ENCODE measurements at regions not wholly inside any gene's neighbourhood (a gene's known extent, or its start where the extent isn't known, plus 50 kb on each side); places are given as distances from the start of the nearest gene placed in this dataset.

DNA sequence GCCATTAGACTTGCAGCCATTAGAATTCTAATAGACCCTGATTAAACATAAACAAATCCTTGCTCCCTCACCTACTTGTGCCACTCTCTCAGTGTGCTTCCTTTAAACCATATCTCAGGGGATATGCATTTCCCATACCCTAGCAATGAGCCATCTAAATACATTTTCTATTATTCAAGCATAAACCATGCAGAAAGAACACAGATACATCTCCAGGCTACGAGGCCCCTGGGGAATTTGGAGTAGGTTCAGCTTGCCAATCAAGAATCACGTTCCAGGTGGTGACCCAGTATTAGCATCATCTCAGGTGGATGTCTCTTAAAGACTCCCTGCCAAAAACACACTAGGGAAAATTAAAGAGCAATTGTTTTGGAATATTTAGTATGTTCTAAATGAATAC, 93.0 kb upstream of the CCL21 start:
- ATAC-seq, result no peak
- TF ChIP-seq, protein P1, sequence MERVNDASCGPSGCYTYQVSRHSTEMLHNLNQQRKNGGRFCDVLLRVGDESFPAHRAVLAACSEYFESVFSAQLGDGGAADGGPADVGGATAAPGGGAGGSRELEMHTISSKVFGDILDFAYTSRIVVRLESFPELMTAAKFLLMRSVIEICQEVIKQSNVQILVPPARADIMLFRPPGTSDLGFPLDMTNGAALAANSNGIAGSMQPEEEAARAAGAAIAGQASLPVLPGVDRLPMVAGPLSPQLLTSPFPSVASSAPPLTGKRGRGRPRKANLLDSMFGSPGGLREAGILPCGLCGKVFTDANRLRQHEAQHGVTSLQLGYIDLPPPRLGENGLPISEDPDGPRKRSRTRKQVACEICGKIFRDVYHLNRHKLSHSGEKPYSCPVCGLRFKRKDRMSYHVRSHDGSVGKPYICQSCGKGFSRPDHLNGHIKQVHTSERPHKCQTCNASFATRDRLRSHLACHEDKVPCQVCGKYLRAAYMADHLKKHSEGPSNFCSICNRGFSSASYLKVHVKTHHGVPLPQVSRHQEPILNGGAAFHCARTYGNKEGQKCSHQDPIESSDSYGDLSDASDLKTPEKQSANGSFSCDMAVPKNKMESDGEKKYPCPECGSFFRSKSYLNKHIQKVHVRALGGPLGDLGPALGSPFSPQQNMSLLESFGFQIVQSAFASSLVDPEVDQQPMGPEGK (CRISPR knock-in tag; IDR thresholded peaks at IDR 0.05; ENCODE audit: borderline replicate concordance), result no peak
- TF ChIP-seq SNAI2 (CRISPR knock-in tag; IDR thresholded peaks at IDR 0.05) (no peak), TCF4 (CRISPR knock-in tag; IDR thresholded peaks at IDR 0.05; ENCODE audit: borderline replicate concordance) (no peak), PPARA (CRISPR knock-in tag; IDR thresholded peaks at IDR 0.05; ENCODE audit: borderline replicate concordance) (no peak), ZNF565 (CRISPR knock-in tag; conservative IDR thresholded peaks at IDR 0.05; ENCODE audit: low read depth) (no peak), ESRRG (CRISPR knock-in tag; IDR thresholded peaks at IDR 0.05) (no peak), ZFP3 (CRISPR knock-in tag; IDR thresholded peaks at IDR 0.05) (no peak), ZNF70 (CRISPR knock-in tag; IDR thresholded peaks at IDR 0.05) (no peak), ISL1 (CRISPR knock-in tag; IDR thresholded peaks at IDR 0.05) (no peak), ZNF8 (CRISPR knock-in tag; IDR thresholded peaks at IDR 0.05) (no peak), OSR1 (CRISPR knock-in tag; IDR thresholded peaks at IDR 0.05) (no peak), ZFP30 (CRISPR knock-in tag; IDR thresholded peaks at IDR 0.05) (no peak), RARB (CRISPR knock-in tag; IDR thresholded peaks at IDR 0.05) (no peak), TOX (CRISPR knock-in tag; IDR thresholded peaks at IDR 0.05; ENCODE audit: borderline replicate concordance) (no peak), ARNTL (CRISPR knock-in tag; IDR thresholded peaks at IDR 0.05; ENCODE audit: borderline replicate concordance, low read depth) (no peak), CSDC2 (CRISPR knock-in tag; IDR thresholded peaks at IDR 0.05) (no peak)
- TF ChIP-seq, protein P2, sequence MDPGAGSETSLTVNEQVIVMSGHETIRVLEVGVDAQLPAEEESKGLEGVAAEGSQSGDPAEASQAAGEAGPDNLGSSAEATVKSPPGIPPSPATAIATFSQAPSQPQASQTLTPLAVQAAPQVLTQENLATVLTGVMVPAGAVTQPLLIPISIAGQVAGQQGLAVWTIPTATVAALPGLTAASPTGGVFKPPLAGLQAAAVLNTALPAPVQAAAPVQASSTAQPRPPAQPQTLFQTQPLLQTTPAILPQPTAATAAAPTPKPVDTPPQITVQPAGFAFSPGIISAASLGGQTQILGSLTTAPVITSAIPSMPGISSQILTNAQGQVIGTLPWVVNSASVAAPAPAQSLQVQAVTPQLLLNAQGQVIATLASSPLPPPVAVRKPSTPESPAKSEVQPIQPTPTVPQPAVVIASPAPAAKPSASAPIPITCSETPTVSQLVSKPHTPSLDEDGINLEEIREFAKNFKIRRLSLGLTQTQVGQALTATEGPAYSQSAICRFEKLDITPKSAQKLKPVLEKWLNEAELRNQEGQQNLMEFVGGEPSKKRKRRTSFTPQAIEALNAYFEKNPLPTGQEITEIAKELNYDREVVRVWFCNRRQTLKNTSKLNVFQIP (CRISPR knock-in tag; IDR thresholded peaks at IDR 0.05; ENCODE audit: borderline replicate concordance, low read depth), result no peak
- TF ChIP-seq, protein P3, sequence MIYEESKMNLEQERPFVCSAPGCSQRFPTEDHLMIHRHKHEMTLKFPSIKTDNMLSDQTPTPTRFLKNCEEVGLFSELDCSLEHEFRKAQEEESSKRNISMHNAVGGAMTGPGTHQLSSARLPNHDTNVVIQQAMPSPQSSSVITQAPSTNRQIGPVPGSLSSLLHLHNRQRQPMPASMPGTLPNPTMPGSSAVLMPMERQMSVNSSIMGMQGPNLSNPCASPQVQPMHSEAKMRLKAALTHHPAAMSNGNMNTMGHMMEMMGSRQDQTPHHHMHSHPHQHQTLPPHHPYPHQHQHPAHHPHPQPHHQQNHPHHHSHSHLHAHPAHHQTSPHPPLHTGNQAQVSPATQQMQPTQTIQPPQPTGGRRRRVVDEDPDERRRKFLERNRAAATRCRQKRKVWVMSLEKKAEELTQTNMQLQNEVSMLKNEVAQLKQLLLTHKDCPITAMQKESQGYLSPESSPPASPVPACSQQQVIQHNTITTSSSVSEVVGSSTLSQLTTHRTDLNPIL (CRISPR knock-in tag; IDR thresholded peaks at IDR 0.05; ENCODE audit: low read depth), result no peak

DNA sequence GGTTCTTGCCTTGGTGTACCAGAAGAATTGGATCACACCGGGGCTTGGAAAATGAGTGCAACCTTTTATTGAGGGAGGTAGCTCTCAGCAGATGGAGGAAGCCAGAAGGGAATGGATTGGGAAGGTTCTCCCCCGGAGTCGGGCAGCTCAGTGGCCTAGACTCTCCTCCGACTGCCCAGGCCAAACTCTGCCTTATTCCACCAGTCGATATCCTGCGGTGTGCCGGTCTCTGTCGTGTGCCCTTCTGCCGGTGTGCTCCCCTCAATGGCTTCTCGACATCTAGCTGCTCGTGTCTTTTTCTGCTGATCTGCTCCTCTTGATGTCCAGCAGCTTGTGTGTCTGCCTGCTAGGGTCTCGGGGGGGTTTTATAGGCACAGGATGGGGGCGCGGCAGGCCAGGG, 87.4 kb upstream of the CCL21 start:
- no peak for ATAC-seq
- TF ChIP-seq, protein P1 (CRISPR knock-in tag; IDR thresholded peaks at IDR 0.05; ENCODE audit: borderline replicate concordance), result no peak
- no peak for TF ChIP-seq ESRRG (CRISPR knock-in tag; IDR thresholded peaks at IDR 0.05)
- no peak for TF ChIP-seq OSR1 (CRISPR knock-in tag; IDR thresholded peaks at IDR 0.05)
- TF ChIP-seq PPARA (CRISPR knock-in tag; IDR thresholded peaks at IDR 0.05; ENCODE audit: borderline replicate concordance), result no peak

DNA sequence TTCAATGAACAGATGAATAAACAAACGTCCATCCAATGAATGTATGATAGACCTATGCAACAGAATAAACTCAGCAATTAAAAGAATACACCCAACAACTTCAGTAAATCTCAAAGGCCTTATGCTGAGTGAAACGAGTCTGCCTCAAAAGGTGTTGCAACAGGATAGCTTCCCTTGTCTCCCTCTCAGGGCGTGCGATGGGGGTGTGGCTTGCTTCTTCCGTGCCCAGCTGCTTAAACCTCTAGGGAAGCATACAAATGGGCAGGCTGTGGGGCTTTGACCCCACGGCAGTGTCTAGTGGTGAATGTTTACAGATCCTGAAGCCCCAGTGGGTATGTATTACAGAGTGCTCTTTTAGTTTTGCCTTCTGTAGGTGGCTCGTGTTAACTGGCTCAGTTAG, 87.0 kb upstream of the CCL21 start:
- ATAC-seq, result no peak

DNA sequence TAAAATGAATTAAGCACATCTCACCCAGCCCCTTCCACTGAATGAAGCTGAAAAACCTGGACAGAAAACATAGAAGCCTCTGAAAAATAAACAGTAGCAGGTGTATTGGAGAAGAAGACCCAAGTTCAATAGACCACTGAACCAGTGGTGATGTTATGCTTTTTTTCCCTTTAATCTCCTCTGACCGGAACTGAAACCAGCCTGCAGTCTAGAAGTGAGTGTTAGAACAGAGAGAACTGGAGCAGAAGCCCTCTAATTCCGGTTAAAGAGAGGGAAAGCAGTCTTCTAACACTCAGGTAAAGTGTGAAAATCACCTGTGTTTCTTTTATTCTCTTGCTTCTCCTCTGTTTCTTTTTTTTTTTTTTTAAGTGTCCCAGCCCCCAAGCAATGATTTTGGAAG, 83.5 kb upstream of the CCL21 start:
- no peak for ATAC-seq
- TF ChIP-seq, protein P4, sequence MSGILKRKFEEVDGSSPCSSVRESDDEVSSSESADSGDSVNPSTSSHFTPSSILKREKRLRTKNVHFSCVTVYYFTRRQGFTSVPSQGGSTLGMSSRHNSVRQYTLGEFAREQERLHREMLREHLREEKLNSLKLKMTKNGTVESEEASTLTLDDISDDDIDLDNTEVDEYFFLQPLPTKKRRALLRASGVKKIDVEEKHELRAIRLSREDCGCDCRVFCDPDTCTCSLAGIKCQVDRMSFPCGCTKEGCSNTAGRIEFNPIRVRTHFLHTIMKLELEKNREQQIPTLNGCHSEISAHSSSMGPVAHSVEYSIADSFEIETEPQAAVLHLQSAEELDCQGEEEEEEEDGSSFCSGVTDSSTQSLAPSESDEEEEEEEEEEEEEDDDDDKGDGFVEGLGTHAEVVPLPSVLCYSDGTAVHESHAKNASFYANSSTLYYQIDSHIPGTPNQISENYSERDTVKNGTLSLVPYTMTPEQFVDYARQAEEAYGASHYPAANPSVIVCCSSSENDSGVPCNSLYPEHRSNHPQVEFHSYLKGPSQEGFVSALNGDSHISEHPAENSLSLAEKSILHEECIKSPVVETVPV (CRISPR knock-in tag; IDR thresholded peaks at IDR 0.05), result no peak
- no peak for TF ChIP-seq TCF4 (CRISPR knock-in tag; IDR thresholded peaks at IDR 0.05; ENCODE audit: borderline replicate concordance)
- TF ChIP-seq CSDC2 (CRISPR knock-in tag; IDR thresholded peaks at IDR 0.05), result no peak
- no peak for TF ChIP-seq GLIS3 (CRISPR knock-in tag; IDR thresholded peaks at IDR 0.05)
- TF ChIP-seq ISL1 (CRISPR knock-in tag; IDR thresholded peaks at IDR 0.05), result no peak
- TF ChIP-seq SNAI2 (CRISPR knock-in tag; IDR thresholded peaks at IDR 0.05), result no peak
- TF ChIP-seq RARB (CRISPR knock-in tag; IDR thresholded peaks at IDR 0.05), result no peak
- TF ChIP-seq, protein P5, sequence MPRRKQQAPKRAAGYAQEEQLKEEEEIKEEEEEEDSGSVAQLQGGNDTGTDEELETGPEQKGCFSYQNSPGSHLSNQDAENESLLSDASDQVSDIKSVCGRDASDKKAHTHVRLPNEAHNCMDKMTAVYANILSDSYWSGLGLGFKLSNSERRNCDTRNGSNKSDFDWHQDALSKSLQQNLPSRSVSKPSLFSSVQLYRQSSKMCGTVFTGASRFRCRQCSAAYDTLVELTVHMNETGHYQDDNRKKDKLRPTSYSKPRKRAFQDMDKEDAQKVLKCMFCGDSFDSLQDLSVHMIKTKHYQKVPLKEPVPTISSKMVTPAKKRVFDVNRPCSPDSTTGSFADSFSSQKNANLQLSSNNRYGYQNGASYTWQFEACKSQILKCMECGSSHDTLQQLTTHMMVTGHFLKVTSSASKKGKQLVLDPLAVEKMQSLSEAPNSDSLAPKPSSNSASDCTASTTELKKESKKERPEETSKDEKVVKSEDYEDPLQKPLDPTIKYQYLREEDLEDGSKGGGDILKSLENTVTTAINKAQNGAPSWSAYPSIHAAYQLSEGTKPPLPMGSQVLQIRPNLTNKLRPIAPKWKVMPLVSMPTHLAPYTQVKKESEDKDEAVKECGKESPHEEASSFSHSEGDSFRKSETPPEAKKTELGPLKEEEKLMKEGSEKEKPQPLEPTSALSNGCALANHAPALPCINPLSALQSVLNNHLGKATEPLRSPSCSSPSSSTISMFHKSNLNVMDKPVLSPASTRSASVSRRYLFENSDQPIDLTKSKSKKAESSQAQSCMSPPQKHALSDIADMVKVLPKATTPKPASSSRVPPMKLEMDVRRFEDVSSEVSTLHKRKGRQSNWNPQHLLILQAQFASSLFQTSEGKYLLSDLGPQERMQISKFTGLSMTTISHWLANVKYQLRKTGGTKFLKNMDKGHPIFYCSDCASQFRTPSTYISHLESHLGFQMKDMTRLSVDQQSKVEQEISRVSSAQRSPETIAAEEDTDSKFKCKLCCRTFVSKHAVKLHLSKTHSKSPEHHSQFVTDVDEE (CRISPR knock-in tag; IDR thresholded peaks at IDR 0.05), result no peak
- TF ChIP-seq, protein P3 (CRISPR knock-in tag; IDR thresholded peaks at IDR 0.05; ENCODE audit: low read depth), result no peak
- no peak for TF ChIP-seq ESRRG (CRISPR knock-in tag; IDR thresholded peaks at IDR 0.05)
- TF ChIP-seq, protein P1 (CRISPR knock-in tag; IDR thresholded peaks at IDR 0.05; ENCODE audit: borderline replicate concordance), result no peak

More for the DNA sequence above, 87.0 kb upstream of the CCL21 start:
- no peak for TF ChIP-seq ZNF70 (CRISPR knock-in tag; IDR thresholded peaks at IDR 0.05)
- TF ChIP-seq RARB (CRISPR knock-in tag; IDR thresholded peaks at IDR 0.05), result no peak
- TF ChIP-seq OSR1 (CRISPR knock-in tag; IDR thresholded peaks at IDR 0.05), result no peak
- no peak for TF ChIP-seq ISL1 (CRISPR knock-in tag; IDR thresholded peaks at IDR 0.05)
